ENCODE measurements at regions not wholly inside any gene's neighbourhood (a gene's known extent, or its start where the extent isn't known, plus 50 kb on each side); places are given as distances from the start of the nearest gene placed in this dataset.

DNA sequence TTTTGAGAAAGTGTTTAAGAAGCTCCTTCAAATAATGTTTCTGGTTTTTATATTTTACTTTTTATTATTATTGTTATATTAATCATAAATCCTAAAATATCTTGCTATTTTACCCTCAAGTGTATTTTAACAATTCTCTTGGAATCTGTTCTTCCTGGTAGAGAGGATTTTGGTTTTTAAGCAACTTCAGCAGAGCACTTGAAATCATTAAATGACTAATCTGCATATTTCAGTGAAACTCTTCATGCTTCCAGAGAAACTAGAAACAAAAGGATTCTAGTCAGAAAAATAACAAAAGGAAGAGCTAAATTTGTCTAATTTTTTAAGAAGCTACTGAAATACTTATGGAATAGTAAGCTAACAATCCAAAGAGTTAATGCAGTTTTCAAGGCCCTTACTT lies 1057.3 kb downstream of the TLE1 start:
- H3K36me3 ChIP-seq (ENCODE audit: control insufficient read depth in 3 of 3, insufficient read depth in 3 of 3, low read length in 3 of 3): no peaks in the 10 kb centered on the region

DNA sequence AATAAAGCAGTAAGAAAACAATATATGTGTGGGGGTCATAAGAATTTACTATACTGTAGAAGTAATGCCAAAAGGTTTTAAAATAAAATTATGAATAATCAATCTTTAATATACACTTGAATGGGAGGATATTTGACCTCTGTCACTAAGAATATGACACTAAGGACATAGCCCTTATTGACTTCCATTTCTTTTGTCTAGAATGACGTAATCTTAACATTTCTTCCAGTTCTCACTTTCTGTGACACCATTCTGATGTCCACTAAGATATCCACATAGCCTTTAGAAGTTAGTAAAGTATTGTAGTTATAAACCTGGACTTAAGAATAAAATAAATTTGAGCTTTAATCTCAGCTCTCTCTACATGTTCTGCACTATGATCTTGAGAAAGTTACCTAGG lies 1050.7 kb downstream of the TLE4 start:
- no peaks in the 10 kb centered on the region for H3K36me3 ChIP-seq (ENCODE audit: control insufficient read depth in 3 of 3, insufficient read depth in 3 of 3, low read length in 3 of 3)
- no peaks in the 10 kb centered on the region for H3K27me3 ChIP-seq (ENCODE audit: control insufficient read depth in 3 of 3, insufficient read depth in 3 of 3, low read length in 3 of 3)
- H3K4me3 ChIP-seq (ENCODE audit: low read length in 3 of 3): no peak overlapping the region
- no peaks in the 10 kb centered on the region for H3K9me3 ChIP-seq (ENCODE audit: control insufficient read depth in 3 of 3, low read length in 3 of 3)
- no peak overlapping the region for H3K9ac ChIP-seq (ENCODE audit: low read depth in 1 of 3, low read length in 3 of 3)
- H3K4me1 ChIP-seq (ENCODE audit: control insufficient read depth in 3 of 3, insufficient read depth in 3 of 3, low read length in 3 of 3): no peaks in the 10 kb centered on the region
- no peak overlapping the region for H3K27ac ChIP-seq (ENCODE audit: low read depth, low read length)

More for the DNA sequence above, 1057.3 kb downstream of the TLE1 start:
- Histone ChIP-seq H3K9ac (ENCODE audit: low read depth in 1 of 3, low read length in 3 of 3) (no peak overlapping the region), H3K27me3 (ENCODE audit: control insufficient read depth in 3 of 3, insufficient read depth in 3 of 3, low read length in 3 of 3) (no peaks in the 10 kb centered on the region), H3K4me3 (ENCODE audit: low read length in 3 of 3) (no peak overlapping the region), H3K27ac (ENCODE audit: low read depth, low read length) (no peak overlapping the region), H3K9me3 (ENCODE audit: control insufficient read depth in 3 of 3, low read length in 3 of 3) (peaks cover 0 to 4% (median 0%) of the 10 kb centered on the region in 3 donors), H3K4me1 (ENCODE audit: control insufficient read depth in 3 of 3, insufficient read depth in 3 of 3, low read length in 3 of 3) (no peaks in the 10 kb centered on the region)

GRCh38 chr9:80619356-80619755 lies 1047.6 kb downstream of the TLE4 start:
- H3K27ac ChIP-seq (ENCODE audit: low read depth, low read length): no peak overlapping the region
- H3K36me3 ChIP-seq (ENCODE audit: control insufficient read depth in 3 of 3, insufficient read depth in 3 of 3, low read length in 3 of 3): no peaks in the 10 kb centered on the region
- H3K9ac ChIP-seq (ENCODE audit: low read depth in 1 of 3, low read length in 3 of 3): no peak overlapping the region
- no peaks in the 10 kb centered on the region for H3K4me1 ChIP-seq (ENCODE audit: control insufficient read depth in 3 of 3, insufficient read depth in 3 of 3, low read length in 3 of 3)
- no peaks in the 10 kb centered on the region for H3K9me3 ChIP-seq (ENCODE audit: control insufficient read depth in 3 of 3, low read length in 3 of 3)
- H3K4me3 ChIP-seq (ENCODE audit: low read length in 3 of 3): no peak overlapping the region
- no peaks in the 10 kb centered on the region for H3K27me3 ChIP-seq (ENCODE audit: control insufficient read depth in 3 of 3, insufficient read depth in 3 of 3, low read length in 3 of 3)

DNA sequence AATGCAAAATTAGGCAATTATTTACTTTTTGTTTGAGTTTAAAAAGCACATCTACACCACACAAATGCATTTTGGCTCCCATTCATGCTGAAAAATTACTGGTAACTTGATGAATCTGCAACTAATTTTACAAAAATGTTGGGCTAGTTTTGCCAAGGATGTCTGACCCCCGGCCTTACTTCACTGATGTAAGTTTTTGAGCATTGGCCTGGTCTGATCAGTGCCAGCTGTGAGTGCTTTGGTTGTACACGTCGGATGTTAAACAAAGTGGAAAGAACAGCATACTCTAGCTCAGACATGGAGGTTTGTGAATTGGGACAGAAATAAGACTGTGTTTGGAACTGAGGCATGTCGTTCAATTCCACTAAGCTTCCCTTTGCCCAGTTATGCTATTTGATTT lies 1044.2 kb downstream of the TLE4 start:
- no peak overlapping the region for H3K4me3 ChIP-seq (ENCODE audit: low read length in 3 of 3)
- H3K27ac ChIP-seq (ENCODE audit: low read depth, low read length): no peak overlapping the region
- H3K27me3 ChIP-seq (ENCODE audit: control insufficient read depth in 3 of 3, insufficient read depth in 3 of 3, low read length in 3 of 3): no peaks in the 10 kb centered on the region
- no peaks in the 10 kb centered on the region for H3K9me3 ChIP-seq (ENCODE audit: control insufficient read depth in 3 of 3, low read length in 3 of 3)
- H3K36me3 ChIP-seq (ENCODE audit: control insufficient read depth in 3 of 3, insufficient read depth in 3 of 3, low read length in 3 of 3): no peaks in the 10 kb centered on the region
- no peak overlapping the region for H3K9ac ChIP-seq (ENCODE audit: low read depth in 1 of 3, low read length in 3 of 3)
- no peaks in the 10 kb centered on the region for H3K4me1 ChIP-seq (ENCODE audit: control insufficient read depth in 3 of 3, insufficient read depth in 3 of 3, low read length in 3 of 3)

- H3K36me3 ChIP-seq (ENCODE audit: control insufficient read depth in 3 of 3, insufficient read depth in 3 of 3, low read length in 3 of 3): no peaks in the 10 kb centered on the region
- H3K4me3 ChIP-seq (ENCODE audit: low read length in 3 of 3): no peak overlapping the region
- H3K4me1 ChIP-seq (ENCODE audit: control insufficient read depth in 3 of 3, insufficient read depth in 3 of 3, low read length in 3 of 3): no peaks in the 10 kb centered on the region
- no peak overlapping the region for H3K27ac ChIP-seq (ENCODE audit: low read depth, low read length)
- no peaks in the 10 kb centered on the region for H3K9me3 ChIP-seq (ENCODE audit: control insufficient read depth in 3 of 3, low read length in 3 of 3)
- H3K9ac ChIP-seq (ENCODE audit: low read depth in 1 of 3, low read length in 3 of 3): no peak overlapping the region
- H3K27me3 ChIP-seq (ENCODE audit: control insufficient read depth in 3 of 3, insufficient read depth in 3 of 3, low read length in 3 of 3): no peaks in the 10 kb centered on the region
These were observed 1034.0 kb downstream of the TLE4 start for GRCh38 chr9:80605793-80606192.

DNA sequence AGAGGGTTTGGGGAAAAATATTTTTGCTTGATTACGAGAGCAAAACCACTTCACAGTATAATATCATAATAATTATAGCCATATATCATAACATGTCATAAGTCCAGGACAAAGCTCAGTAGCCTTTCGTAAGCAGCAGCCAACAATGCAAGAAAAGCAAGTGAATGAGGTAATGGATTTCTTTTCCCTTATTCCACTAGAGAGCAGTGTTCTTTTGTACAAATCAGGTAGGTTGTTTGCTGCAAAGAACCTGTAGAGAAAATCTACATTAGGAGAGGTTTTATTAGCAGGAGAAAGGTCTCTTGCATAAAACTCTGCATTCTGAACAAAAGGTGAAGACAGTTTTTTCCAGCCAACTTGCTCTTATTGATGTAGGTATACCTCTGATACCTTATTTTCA lies 1033.4 kb downstream of the TLE4 start:
- Histone ChIP-seq H3K9me3 (ENCODE audit: control insufficient read depth in 3 of 3, low read length in 3 of 3) (no peaks in the 10 kb centered on the region), H3K36me3 (ENCODE audit: control insufficient read depth in 3 of 3, insufficient read depth in 3 of 3, low read length in 3 of 3) (no peaks in the 10 kb centered on the region), H3K27ac (ENCODE audit: low read depth, low read length) (no peak overlapping the region), H3K4me1 (ENCODE audit: control insufficient read depth in 3 of 3, insufficient read depth in 3 of 3, low read length in 3 of 3) (no peaks in the 10 kb centered on the region), H3K4me3 (ENCODE audit: low read length in 3 of 3) (no peak overlapping the region), H3K27me3 (ENCODE audit: control insufficient read depth in 3 of 3, insufficient read depth in 3 of 3, low read length in 3 of 3) (no peaks in the 10 kb centered on the region), H3K9ac (ENCODE audit: low read depth in 1 of 3, low read length in 3 of 3) (no peak overlapping the region)

- Histone ChIP-seq H3K4me1 (ENCODE audit: control insufficient read depth in 3 of 3, insufficient read depth in 3 of 3, low read length in 3 of 3) (no peaks in the 10 kb centered on the region), H3K9ac (ENCODE audit: low read depth in 1 of 3, low read length in 3 of 3) (no peak overlapping the region), H3K27ac (ENCODE audit: low read depth, low read length) (no peak overlapping the region), H3K27me3 (ENCODE audit: control insufficient read depth in 3 of 3, insufficient read depth in 3 of 3, low read length in 3 of 3) (no peaks in the 10 kb centered on the region), H3K4me3 (ENCODE audit: low read length in 3 of 3) (no peak overlapping the region), H3K36me3 (ENCODE audit: control insufficient read depth in 3 of 3, insufficient read depth in 3 of 3, low read length in 3 of 3) (no peaks in the 10 kb centered on the region), H3K9me3 (ENCODE audit: control insufficient read depth in 3 of 3, low read length in 3 of 3) (no peaks in the 10 kb centered on the region)
These were observed 1030.5 kb downstream of the TLE4 start for GRCh38 chr9:80602291-80602690.

GRCh38 chr9:80596579-80596978 lies 1024.8 kb downstream of the TLE4 start:
- Histone ChIP-seq H3K27ac (ENCODE audit: low read depth, low read length) (no peak overlapping the region), H3K9ac (ENCODE audit: low read depth in 1 of 3, low read length in 3 of 3) (no peak overlapping the region), H3K36me3 (ENCODE audit: control insufficient read depth in 3 of 3, insufficient read depth in 3 of 3, low read length in 3 of 3) (no peaks in the 10 kb centered on the region), H3K27me3 (ENCODE audit: control insufficient read depth in 3 of 3, insufficient read depth in 3 of 3, low read length in 3 of 3) (no peaks in the 10 kb centered on the region), H3K4me3 (ENCODE audit: low read length in 3 of 3) (no peak overlapping the region), H3K9me3 (ENCODE audit: control insufficient read depth in 3 of 3, low read length in 3 of 3) (no peaks in the 10 kb centered on the region), H3K4me1 (ENCODE audit: control insufficient read depth in 3 of 3, insufficient read depth in 3 of 3, low read length in 3 of 3) (no peaks in the 10 kb centered on the region)

DNA sequence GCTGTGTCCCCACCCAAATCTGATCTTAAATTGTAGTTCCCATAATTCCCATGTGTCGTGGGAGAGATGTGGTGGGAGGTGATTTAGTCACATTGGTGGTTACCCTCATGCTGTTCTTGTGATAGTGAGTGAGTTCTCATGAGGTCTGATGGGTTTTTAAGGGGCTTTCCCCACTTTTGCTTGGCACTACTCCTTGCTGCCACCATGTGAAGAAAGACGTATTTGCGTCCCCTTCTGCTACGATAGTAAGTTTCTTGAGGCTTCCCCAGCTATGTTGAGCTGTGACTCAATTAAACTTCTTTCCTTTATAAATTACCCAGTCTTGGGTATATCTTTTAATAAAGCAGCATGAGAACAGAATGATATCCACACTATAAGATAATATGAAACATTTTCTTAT lies 1023.4 kb downstream of the TLE4 start:
- Histone ChIP-seq H3K27me3 (ENCODE audit: control insufficient read depth in 3 of 3, insufficient read depth in 3 of 3, low read length in 3 of 3) (no peaks in the 10 kb centered on the region), H3K9ac (ENCODE audit: low read depth in 1 of 3, low read length in 3 of 3) (no peak overlapping the region), H3K4me3 (ENCODE audit: low read length in 3 of 3) (no peak overlapping the region), H3K4me1 (ENCODE audit: control insufficient read depth in 3 of 3, insufficient read depth in 3 of 3, low read length in 3 of 3) (no peaks in the 10 kb centered on the region), H3K36me3 (ENCODE audit: control insufficient read depth in 3 of 3, insufficient read depth in 3 of 3, low read length in 3 of 3) (no peaks in the 10 kb centered on the region), H3K27ac (ENCODE audit: low read depth, low read length) (no peak overlapping the region), H3K9me3 (ENCODE audit: control insufficient read depth in 3 of 3, low read length in 3 of 3) (no peaks in the 10 kb centered on the region)

- Histone ChIP-seq H3K4me3 (ENCODE audit: low read length in 3 of 3) (no peak overlapping the region), H3K4me1 (ENCODE audit: control insufficient read depth in 3 of 3, insufficient read depth in 3 of 3, low read length in 3 of 3) (no peaks in the 10 kb centered on the region), H3K27ac (ENCODE audit: low read depth, low read length) (no peak overlapping the region), H3K9me3 (ENCODE audit: control insufficient read depth in 3 of 3, low read length in 3 of 3) (no peaks in the 10 kb centered on the region), H3K9ac (ENCODE audit: low read depth in 1 of 3, low read length in 3 of 3) (no peak overlapping the region), H3K27me3 (ENCODE audit: control insufficient read depth in 3 of 3, insufficient read depth in 3 of 3, low read length in 3 of 3) (no peaks in the 10 kb centered on the region), H3K36me3 (ENCODE audit: control insufficient read depth in 3 of 3, insufficient read depth in 3 of 3, low read length in 3 of 3) (no peaks in the 10 kb centered on the region)
These were observed 1020.6 kb downstream of the TLE4 start for GRCh38 chr9:80592413-80592812.

DNA sequence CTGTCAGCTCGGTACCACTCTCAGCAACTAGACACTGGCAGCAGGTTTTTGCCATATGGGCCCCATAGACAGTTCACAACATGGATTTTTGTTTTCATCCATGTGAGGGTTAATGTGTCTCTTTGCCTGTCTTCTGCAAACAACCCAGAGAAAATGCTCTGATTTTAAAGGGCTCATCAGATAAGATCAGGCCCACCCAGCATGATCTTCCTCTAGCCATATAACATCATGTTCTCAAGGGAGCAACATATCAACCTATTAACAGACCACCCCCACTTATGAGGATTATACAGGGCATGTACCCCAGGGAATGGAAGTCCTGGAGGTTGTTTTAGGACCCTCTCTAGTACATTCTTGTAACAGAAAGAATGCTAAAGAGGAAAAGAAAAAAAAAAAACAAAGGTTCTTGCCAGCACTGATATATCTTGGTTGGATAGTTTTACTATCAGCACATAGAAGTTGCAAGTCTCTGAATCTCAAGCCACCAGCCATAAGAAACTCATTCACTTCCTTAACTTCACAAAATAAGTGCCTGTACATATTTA lies 1015.1 kb downstream of the TLE4 start:
- Histone ChIP-seq H3K4me1 (ENCODE audit: control insufficient read depth in 3 of 3, insufficient read depth in 3 of 3, low read length in 3 of 3) (no peaks in the 10 kb centered on the region), H3K9ac (ENCODE audit: low read depth in 1 of 3, low read length in 3 of 3) (no peak overlapping the region), H3K9me3 (ENCODE audit: control insufficient read depth in 3 of 3, low read length in 3 of 3) (no peaks in the 10 kb centered on the region), H3K27me3 (ENCODE audit: control insufficient read depth in 3 of 3, insufficient read depth in 3 of 3, low read length in 3 of 3) (no peaks in the 10 kb centered on the region), H3K4me3 (ENCODE audit: low read length in 3 of 3) (no peak overlapping the region), H3K36me3 (ENCODE audit: control insufficient read depth in 3 of 3, insufficient read depth in 3 of 3, low read length in 3 of 3) (no peaks in the 10 kb centered on the region), H3K27ac (ENCODE audit: low read depth, low read length) (no peak overlapping the region)
